ENCODE measurements at regions not wholly inside any gene's neighbourhood (a gene's known extent, or its start where the extent isn't known, plus 50 kb on each side); places are given as distances from the start of the nearest gene placed in this dataset.

DNA sequence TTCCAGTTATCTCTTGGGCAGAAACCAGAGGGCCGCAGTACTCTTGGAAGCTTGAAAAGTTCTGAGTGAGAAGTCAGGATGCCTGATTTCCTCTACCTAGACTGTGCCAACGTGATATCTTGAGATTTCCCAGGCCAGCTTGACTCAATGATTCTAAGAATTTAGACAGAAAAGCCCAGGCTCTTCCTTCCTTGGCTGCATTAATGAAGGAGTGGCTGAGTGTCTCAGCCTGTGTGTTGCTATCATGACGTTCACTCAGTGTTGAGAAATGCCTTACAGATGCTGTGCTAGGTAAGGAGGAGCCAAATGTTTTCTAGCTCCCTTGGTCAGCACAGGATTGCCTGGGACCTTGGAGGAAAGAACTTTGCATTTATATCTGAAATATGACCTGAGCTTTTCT lies 454.1 kb upstream of the USP24 start:
- in situ Hi-C loops (cut with HindIII; ENCODE audit: low pct_ligation_motif_present, low pct_unique_long_range_greater_than_20kb, low sequenced_read_pairs): no loop called here

DNA sequence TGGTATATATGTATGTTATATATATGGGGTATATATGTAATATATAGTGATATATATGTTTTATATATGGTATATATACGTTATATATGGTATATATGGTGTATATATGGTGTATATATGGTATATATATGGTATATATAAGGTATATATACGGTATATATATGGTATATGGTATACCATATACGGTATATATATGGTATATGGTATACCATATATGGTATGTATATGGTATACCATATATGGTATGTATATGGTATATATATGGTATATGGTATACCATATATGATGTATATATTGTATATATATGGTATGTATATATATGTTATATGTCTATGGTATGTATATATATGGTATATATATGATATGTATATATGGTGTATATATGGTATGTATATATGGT lies 447.7 kb upstream of the USP24 start:
- no peak for DNase-seq
- in situ Hi-C loops (cut with HindIII; ENCODE audit: low pct_ligation_motif_present, low pct_unique_long_range_greater_than_20kb, low sequenced_read_pairs): no loop called here

More for the DNA sequence above, 454.1 kb upstream of the USP24 start:
- no peak for DNase-seq

DNA sequence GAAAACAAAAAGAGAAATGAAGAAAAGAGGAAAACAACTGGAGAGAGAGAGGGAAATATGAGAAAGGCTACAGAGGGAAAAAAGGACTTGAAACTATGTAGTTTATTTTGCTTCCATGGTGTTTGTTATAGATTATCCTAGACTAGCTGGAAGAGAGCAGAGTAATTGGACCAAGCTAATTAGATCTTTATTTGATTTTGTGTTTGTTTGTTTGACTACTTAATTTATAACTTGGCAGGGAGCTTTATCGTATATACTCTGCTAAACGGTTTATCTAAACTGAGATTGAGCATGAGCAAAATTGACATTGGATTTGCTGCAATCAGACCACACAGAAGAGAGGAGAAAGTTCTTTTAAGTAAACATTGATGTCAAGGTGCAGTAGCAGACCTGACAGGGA lies 443.8 kb upstream of the USP24 start:
- in situ Hi-C loops (cut with HindIII; ENCODE audit: low pct_ligation_motif_present, low pct_unique_long_range_greater_than_20kb, low sequenced_read_pairs): no loop called here
- no peak for DNase-seq

DNA sequence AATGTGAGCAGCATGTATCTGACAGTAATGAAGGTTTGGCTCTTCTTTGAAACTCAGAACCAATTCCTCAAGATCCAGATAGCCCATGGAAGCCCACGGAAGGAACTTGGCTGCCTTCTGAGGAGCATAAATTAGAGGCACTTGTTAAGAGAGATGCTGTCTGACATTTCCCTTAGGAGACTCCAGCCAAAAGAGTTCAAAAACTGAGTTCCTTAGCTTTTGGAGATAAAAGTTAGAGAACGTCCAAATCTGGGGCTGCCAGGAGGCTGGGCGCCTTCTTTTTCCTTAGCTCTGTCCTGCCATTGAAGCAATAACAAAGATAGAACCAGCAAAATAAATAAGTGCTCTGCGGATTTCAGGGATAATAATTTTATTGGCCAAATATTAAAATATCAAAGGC lies 439.6 kb upstream of the USP24 start:
- no peak for DNase-seq
- in situ Hi-C loops (cut with HindIII; ENCODE audit: low pct_ligation_motif_present, low pct_unique_long_range_greater_than_20kb, low sequenced_read_pairs): no loop called here

DNA sequence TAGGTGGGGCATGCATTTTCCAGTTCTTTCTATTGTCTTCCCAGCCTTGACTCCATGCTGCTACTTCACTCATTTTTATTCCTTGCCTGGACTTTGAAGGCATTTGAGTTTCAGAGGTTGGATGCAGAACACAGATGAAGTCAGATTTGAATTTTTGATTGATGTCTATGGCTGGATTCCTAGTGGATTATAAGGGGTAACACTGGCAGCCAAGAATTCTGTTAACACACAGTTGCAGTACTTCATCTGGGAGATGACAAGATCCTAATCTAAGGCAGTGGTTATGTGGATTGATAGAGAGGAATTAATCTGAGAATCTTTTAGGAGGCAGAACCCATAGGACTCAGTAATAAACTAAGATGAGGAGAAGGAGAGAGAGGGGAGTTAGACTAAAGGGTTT lies 439.0 kb upstream of the USP24 start:
- no peak for DNase-seq
- in situ Hi-C loops (cut with HindIII; ENCODE audit: low pct_ligation_motif_present, low pct_unique_long_range_greater_than_20kb, low sequenced_read_pairs): no loop called here

DNA sequence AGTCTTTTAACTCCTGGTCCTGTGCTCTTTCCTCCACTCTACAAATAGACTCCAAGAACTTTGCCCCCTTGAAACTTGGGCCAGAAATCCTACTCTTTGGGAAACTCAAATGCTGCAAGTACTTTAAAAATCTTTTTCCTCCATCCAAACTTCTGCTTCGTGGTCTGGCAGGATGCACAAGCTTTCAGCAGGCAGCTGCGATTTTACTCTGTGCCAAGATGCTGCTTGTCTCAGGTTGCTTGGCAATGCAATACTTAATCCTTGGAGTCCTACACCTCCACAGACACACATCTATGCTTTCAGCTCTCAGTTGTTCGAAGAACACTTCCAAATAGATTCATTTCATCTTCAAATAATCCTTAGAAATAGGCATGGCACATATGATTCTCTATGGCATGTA lies 435.3 kb upstream of the USP24 start:
- DNase-seq: no peak
- in situ Hi-C loops (cut with HindIII; ENCODE audit: low pct_ligation_motif_present, low pct_unique_long_range_greater_than_20kb, low sequenced_read_pairs): no loop called here

DNA sequence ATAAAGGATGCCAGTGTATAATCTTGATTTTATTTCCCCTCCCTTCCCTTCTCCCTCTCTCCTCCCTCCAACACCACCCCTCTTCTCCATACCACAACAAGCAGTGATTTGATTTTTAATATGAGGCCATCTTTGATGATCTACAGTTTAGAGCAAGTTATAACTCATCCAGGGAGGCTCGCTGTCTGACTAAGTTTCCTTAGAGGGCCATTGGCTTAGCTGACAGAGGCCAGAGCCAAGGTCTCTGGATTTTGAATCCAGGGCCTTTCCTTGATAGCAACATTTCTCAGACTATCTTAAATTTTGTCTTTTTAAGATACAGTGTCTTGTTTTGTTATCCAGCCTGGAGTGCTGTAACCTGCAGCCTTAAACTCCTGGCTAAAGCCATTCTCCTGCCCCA lies 431.0 kb upstream of the USP24 start:
- no peak for DNase-seq
- in situ Hi-C loops (cut with HindIII; ENCODE audit: low pct_ligation_motif_present, low pct_unique_long_range_greater_than_20kb, low sequenced_read_pairs): no loop called here

DNA sequence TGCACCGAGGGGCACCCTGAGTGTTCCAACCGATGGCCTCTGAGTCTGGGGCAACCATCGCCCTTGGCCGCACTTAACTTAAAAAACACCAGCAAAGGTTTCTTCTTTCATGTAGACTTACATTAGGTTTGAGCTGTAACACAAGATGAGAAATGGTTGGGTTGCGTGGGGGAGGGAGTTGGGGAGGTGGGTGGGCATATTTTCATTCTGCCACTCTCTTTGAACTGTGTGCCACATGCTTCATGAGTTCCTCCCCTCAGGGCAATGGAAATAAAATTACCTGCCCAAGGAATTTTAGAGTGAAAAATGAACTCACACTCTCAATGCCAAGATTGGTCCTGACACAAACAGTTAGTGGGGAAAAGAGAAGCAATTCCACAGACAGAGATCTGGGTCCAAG lies 430.1 kb upstream of the USP24 start:
- DNase-seq: no peak
- in situ Hi-C loops (cut with HindIII; ENCODE audit: low pct_ligation_motif_present, low pct_unique_long_range_greater_than_20kb, low sequenced_read_pairs): no loop called here

DNA sequence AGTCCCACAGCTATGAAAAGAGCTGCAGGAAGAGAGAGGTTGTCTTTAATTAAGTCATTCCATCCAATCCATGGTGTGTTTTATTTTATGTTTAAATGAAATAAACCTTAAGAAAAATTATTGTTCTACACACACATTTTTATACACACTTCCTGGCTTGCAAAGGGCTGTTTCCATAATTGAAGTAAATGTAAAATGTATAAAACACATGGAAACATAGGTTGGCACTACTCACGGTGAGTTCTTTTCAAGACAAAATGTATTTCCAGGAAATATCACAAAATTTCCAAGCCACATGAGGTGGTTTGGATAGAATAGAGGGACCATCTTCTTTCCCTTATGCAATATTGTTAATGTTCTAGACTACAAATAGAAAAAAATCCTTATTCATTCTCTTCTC lies 426.8 kb upstream of the USP24 start:
- in situ Hi-C loops (cut with HindIII; ENCODE audit: low pct_ligation_motif_present, low pct_unique_long_range_greater_than_20kb, low sequenced_read_pairs): no loop called here

DNA sequence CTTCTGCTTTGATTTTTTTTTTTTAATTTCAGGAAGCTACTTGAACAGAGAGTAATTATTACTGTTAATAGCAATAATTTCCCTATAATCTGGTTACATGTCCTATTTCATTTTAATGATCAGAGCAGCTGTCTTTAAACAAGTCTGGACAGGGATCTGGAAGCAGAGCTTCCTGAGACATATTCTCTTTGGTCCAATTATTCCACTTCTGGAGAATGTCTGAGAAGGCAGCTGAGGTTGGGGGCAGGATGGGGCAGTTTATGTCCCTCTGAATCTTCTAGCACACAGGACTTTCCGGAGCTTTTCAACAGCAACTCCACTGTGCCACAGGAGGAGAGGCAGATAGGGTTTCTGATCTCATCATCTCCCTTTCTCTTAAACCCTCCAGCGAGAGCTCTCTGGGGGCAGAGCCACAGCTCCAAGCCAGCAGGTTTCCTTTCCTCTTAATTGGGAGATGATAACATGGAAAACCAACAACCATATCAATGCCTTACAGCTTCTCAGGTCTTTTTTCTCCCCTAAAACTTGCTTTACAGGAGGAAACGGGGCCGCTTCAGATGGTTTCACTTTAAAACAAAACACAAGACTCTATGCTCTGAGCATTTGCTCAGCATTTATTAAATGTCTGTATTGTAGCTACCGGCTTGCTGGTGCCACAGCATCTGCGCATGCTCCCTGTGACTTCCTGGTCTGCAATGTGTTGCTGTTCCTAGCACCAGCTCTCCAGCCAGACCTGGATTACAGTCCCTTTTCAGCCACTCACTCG lies 425.7 kb upstream of the USP24 start:
- no peak for DNase-seq
- in situ Hi-C loops (cut with HindIII; ENCODE audit: low pct_ligation_motif_present, low pct_unique_long_range_greater_than_20kb, low sequenced_read_pairs): no loop called here

More for the DNA sequence above, 426.8 kb upstream of the USP24 start:
- DNase-seq: no peak

DNA sequence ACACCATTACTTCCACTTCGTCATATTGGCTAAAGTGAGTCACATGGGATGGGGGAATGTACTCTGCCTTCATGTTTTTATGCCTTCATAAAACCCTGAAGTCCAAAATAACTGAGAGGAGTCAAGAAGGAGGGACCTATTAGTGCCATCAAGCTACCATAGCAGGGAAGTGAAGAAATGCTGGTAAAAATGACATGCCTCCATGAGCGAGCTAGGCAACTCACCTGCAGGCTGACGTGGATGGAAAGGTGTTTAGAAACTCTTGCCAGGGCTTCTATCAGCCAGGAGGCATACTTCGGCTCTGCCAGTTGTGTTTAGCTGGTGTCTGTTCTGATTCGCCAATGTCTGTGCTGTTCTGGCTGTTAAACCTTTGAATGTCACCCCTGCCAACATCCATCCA lies 424.4 kb upstream of the USP24 start:
- in situ Hi-C loops (cut with HindIII; ENCODE audit: low pct_ligation_motif_present, low pct_unique_long_range_greater_than_20kb, low sequenced_read_pairs): no loop called here

DNA sequence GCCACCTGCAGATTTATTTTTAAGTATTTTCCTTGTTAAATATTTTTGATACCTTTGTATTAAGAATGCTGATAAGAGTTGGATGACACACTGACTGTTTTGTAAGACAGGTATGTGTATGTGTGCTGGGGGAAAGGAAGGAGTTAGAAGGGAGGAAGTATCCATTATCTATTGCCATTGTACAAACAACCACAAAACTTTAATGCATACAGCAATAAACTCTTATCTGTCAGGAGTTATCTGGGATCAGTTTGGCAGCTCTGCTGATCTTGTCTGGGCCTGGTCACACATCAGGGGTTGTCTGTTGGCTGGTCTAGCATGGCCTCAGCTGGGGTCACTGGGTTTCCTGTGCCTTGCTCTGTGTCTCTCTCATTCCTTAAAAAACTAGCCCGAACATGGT lies 423.9 kb upstream of the USP24 start:
- in situ Hi-C loops (cut with HindIII; ENCODE audit: low pct_ligation_motif_present, low pct_unique_long_range_greater_than_20kb, low sequenced_read_pairs): no loop called here
- no peak for DNase-seq

More for the DNA sequence above, 424.4 kb upstream of the USP24 start:
- DNase-seq: no peak

DNA sequence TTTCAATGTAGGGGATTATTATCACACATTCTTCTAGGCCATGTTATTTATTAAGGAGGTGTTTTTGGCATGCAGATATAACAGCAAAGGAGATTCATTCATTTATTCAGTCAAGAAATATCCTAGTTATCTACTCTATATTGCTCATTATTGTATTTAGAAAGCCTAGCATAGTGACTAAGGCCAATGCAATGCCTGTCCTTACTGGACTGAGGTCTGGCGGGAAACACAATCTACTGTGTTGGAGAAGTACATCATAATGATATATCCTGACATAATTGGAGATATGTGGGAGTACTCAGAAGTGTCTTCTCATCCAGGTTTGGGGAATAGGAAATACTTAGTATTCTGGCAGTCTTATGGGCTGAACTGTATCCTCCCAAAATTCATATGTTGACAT lies 421.5 kb upstream of the USP24 start:
- no peak for DNase-seq
- in situ Hi-C loops (cut with HindIII; ENCODE audit: low pct_ligation_motif_present, low pct_unique_long_range_greater_than_20kb, low sequenced_read_pairs): no loop called here

DNA sequence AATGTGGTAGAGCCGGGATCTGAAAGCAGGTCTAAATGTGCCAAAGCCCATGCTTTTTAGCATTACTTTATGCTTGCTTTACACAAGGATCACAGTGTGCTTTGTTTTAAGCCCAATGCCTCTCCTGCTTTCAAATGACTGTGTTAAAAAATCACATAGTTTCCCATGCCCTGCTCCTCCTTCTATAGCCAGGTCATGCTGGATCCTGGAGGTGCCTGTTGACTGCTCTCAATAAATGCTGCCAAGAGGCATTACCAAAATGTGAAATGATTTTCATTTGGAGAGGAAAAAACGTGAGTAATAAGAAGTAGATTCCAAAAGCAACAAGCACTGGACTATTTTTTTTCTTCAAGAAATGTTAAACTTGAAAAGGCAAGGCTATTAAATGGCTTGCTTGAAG lies 420.7 kb upstream of the USP24 start:
- DNase-seq: no peak
- in situ Hi-C loops (cut with HindIII; ENCODE audit: low pct_ligation_motif_present, low pct_unique_long_range_greater_than_20kb, low sequenced_read_pairs): no loop called here

DNA sequence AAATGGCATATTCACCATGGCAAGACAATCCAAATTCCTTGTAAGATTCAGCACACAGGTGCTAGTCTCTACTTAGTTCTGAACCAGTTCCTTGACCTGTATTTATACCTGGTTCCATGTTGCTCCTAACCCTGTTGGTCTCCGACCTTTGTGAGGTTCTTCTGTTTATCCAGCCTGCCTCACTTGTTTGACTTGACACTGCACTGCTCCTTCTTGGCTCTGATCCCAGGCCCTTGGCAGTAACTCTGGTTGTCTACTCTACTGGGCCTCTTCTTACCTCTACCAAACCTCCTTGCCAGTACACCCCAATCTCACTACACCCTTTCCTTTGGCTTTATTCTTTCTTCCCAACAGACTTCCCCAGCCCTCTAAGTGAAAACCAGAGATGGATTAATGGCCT lies 419.4 kb upstream of the USP24 start:
- in situ Hi-C loops (cut with HindIII; ENCODE audit: low pct_ligation_motif_present, low pct_unique_long_range_greater_than_20kb, low sequenced_read_pairs): no loop called here
- DNase-seq: no peak

DNA sequence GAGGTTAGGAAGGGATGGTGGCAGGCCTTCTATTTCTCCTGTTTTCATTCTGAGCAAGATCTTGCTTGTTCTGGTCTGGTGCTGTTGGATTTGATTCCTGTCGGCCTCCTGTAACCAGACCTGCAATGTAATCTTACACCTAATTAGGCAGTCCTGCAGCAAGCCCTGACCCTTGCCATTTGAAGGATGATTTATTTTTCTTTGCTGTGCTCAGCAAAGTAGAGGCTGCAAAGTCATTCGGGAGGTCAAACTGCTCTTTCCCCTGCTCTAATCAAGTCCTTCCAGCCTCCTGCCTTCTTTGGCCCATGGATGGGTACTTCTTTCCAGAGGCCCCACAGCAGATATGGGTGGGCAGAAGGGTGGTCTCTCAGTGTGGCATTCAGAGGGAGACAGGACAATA lies 417.7 kb upstream of the USP24 start:
- DNase-seq: no peak
- in situ Hi-C loops (cut with HindIII; ENCODE audit: low pct_ligation_motif_present, low pct_unique_long_range_greater_than_20kb, low sequenced_read_pairs): no loop called here

DNA sequence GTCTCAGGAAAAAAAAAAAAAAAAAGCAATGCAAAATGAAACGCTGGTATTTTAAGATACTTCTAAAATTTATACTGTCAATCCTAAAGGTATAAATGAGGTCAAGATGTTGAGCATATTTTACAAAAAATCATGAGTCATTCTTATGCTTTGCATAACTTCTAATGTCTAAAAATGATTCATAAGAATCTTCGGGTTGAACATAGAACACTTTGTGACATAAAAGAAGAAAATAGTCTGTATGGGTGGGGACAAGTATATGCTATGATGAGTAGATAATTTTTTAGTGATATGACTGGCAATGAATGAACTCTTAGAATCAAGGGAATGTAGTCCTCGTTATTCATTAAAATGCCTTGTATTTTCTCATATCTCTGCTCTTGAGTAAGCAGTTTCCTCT lies 416.9 kb upstream of the USP24 start:
- in situ Hi-C loops (cut with HindIII; ENCODE audit: low pct_ligation_motif_present, low pct_unique_long_range_greater_than_20kb, low sequenced_read_pairs): no loop called here
- DNase-seq: no peak

DNA sequence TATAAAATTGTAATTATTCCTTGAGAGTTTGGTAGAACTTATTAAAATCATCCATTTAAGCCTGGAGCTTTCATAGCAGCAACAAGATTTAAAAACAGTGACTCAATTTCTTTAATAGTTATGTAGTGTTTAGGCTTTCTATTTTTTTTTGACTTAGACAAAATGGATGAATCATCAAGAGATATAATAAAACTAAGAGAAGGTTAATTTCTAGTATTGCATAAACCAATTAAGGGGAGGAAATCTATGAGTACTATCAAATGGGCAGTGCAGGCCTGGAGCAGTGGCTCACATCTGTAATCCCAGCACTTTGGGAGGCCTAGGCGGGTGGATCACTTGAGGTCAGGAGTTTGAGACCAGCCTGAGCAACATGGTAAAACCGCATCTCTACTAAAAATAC lies 416.3 kb upstream of the USP24 start:
- DNase-seq: no peak
- in situ Hi-C loops (cut with HindIII; ENCODE audit: low pct_ligation_motif_present, low pct_unique_long_range_greater_than_20kb, low sequenced_read_pairs): no loop called here

DNA sequence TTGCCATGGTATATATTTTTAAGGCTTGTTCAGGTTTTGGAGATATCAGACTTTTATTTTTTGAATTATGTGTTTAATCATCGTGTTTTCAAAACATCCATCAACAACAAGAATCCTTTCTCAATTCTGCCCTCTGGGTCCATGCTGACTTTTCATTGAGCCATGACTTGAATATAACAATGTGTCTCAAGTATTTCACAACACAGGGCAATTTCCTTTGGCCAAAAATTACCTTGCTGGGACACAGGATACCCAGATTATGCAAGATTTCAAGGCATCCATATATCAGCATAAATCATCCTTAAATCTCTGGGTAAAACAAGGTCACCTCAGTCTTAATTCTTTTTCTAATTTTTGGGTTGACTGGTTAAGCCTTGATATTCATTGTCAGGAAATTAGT lies 411.2 kb upstream of the USP24 start:
- in situ Hi-C loops (cut with HindIII; ENCODE audit: low pct_ligation_motif_present, low pct_unique_long_range_greater_than_20kb, low sequenced_read_pairs): no loop called here
- no peak for DNase-seq

DNA sequence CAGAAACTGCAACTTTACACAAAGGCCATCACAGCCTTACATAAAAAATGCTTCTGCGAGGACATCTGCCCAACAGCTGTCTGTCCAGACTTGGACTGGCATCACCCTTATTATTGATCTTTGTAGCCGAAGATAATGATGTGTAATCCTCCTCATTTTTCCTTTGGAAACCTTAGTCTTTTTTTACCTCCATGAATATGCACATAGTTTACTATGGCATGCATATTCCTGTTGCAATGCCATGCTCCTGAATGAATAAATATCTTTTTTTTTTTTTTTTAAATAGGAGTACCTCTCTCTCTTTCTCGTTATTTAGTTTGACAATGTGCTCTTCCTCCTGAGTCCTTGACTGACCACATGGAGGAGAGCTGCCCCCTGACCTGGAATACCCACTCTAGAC lies 409.6 kb upstream of the USP24 start:
- in situ Hi-C loops (cut with HindIII; ENCODE audit: low pct_ligation_motif_present, low pct_unique_long_range_greater_than_20kb, low sequenced_read_pairs): no loop called here
- no peak for DNase-seq

DNA sequence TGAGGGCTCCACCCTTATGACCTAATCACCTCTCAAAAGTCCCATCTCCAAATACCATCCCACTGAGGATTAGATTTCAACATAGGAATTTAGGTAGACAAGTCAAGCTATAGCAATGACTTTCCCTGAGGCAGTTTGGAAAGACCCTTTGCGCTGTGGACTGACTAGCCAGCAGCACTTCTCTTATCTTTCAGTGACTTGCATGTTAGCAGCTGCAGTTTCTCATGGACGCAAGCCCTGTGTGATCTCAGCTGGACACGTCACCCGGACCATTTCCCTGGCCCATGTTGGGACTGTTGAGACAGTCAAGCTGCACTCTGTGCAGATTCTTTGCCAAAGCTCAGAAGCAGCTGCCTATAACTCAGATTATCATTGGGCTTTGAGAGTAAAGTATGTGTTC lies 408.1 kb upstream of the USP24 start:
- DNase-seq: no peak
- in situ Hi-C loops (cut with HindIII; ENCODE audit: low pct_ligation_motif_present, low pct_unique_long_range_greater_than_20kb, low sequenced_read_pairs): no loop called here

Measured in ACHN (cell line).